MM.1S (cell line): ENCODE measurements at regions not wholly inside any gene's neighbourhood (a gene's known extent, or its start where the extent isn't known, plus 50 kb on each side); places are given as distances from the start of the nearest gene placed in this dataset.

Source experiments
- DNase-seq: peaks from one replicate; pipeline ENCODE4 v3.0.0-alpha.2; 2015
- H2AFZ ChIP-seq: fragments of 300-600 bp; sonication (generic); 2 replicates; pipeline ENCODE4 v1.6.0; 2016; ENCODE audit warnings: antibody characterized with exemption, low read length
- H3F3A ChIP-seq: fragments of 300-600 bp; sonication (generic); 2 replicates; pipeline ENCODE4 v1.6.1; 2016; ENCODE audit warnings: mild to moderate bottlenecking, antibody characterized with exemption, low read length, moderate library complexity, mixed read lengths; ENCODE audit not compliant: insufficient read depth
- H3K27ac ChIP-seq: fragments of 300-600 bp; sonication (generic); 2 replicates; pipeline ENCODE4 v1.5.1; 2016; ENCODE audit warnings: mild to moderate bottlenecking, low read length
- H3K27me3 ChIP-seq: fragments of 300-600 bp; sonication (generic); replicated peaks from 2 replicates; pipeline ENCODE4 v1.6.0; 2016; ENCODE audit warnings: low read length; ENCODE audit not compliant: insufficient read depth
- H3K36me3 ChIP-seq: fragments of 300-600 bp; sonication (generic); replicated peaks from 2 replicates; pipeline ENCODE4 v1.6.1; 2016; ENCODE audit warnings: mild to moderate bottlenecking, low read length, mixed read lengths; ENCODE audit not compliant: insufficient read depth
- H3K4me1 ChIP-seq: fragments of 300-600 bp; sonication (generic); 2 replicates; pipeline ENCODE4 v1.6.1; 2016; ENCODE audit warnings: low read length, mixed read lengths
- H3K4me2 ChIP-seq: fragments of 300-600 bp; sonication (generic); 2 replicates; pipeline ENCODE4 v1.6.0; 2016; ENCODE audit warnings: low read depth, low read length
- H3K4me3 ChIP-seq: fragments of 300-600 bp; sonication (generic); 2 replicates; pipeline ENCODE4 v1.5.1; 2016; ENCODE audit warnings: low read length, mixed read lengths
- H3K79me2 ChIP-seq: fragments of 300-600 bp; sonication (generic); 2 replicates; pipeline ENCODE4 v1.6.1; 2016; ENCODE audit warnings: mixed run types, low read length, mixed read lengths
- H3K9ac ChIP-seq: fragments of 300-600 bp; sonication (generic); 2 replicates; pipeline ENCODE4 v1.6.1; 2016; ENCODE audit warnings: low read length, mixed read lengths
- H3K9me2 ChIP-seq: fragments of 300-600 bp; sonication (generic); replicated peaks from 2 replicates; pipeline ENCODE4 v1.6.1; 2016; ENCODE audit warnings: mild to moderate bottlenecking, low read length, mixed read lengths; ENCODE audit not compliant: insufficient read depth
- H3K9me3 ChIP-seq: fragments of 300-600 bp; sonication (generic); replicated peaks from 2 replicates; pipeline ENCODE4 v1.6.1; 2016; ENCODE audit warnings: mild to moderate bottlenecking, low read length, mixed read lengths; ENCODE audit not compliant: insufficient read depth
- H4K20me1 ChIP-seq: fragments of 300-600 bp; sonication (generic); 2 replicates; pipeline ENCODE4 v1.6.1; 2016; ENCODE audit warnings: mild to moderate bottlenecking, low read length, moderate library complexity, mixed read lengths; ENCODE audit not compliant: insufficient read depth
- EZH2 ChIP-seq: fragments of 300-600 bp; sonication (generic); optimal IDR thresholded peaks from 2 replicates; pipeline ENCODE3; 2017; ENCODE audit warnings: low read depth, mild to moderate bottlenecking, antibody characterized with exemption, low read length, mixed read lengths
- EZH2phosphoT487 ChIP-seq: fragments of 300-600 bp; sonication (generic); IDR thresholded peaks from 2 replicates; pipeline ENCODE4 v1.6.1; 2018; ENCODE audit warnings: antibody characterized with exemption, low read length
- TF ChIP-seq, protein P1 (sequence below): fragments of 300-600 bp; sonication (generic); IDR thresholded peaks from 2 replicates; pipeline ENCODE4 v1.5.1; 2016; ENCODE audit warnings: antibody characterized with exemption, low read length, mixed read lengths

DNA sequence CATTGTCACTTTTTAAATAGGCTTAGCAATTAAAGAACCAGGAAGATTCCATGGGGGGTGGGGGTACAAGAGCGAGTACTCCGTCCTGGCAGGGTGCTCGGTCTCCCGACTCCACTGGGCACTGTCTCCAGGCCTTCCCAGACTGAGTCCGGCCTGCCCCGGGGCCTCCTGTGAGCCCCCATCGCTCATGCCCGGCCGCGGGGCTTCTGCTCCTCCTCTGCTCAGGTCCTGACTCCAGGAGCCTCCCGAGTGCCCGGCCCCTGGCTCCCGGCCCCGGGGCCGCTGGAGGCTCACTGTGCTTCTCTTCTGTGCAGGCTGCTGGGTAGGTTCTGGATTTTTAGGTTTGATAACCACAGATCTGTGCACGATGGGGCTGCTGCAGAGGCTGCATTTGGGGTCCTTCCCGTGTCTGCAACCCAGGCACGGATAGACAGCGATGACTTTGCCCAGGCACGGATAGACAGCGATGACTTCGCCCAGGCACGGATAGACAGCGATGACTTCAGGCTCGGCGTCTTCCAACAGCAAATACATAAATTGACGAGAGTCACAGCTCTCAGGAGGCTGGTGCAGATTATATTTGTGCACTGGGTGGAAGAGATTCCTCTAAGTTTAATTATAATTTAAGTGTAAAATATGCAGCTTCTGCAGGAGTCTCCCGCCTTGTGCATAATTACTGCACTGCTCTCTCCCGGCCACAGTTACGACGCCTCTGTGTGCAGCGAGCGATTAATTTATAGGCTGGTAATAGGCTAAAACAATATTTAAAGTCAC, 74.8 kb upstream of the RXRA start:
- no peaks in the 10 kb centered on the region for H3K36me3 ChIP-seq
- no peak for TF ChIP-seq EZH2
- TF ChIP-seq EZH2phosphoT487: no peak
- TF ChIP-seq, protein P1, sequence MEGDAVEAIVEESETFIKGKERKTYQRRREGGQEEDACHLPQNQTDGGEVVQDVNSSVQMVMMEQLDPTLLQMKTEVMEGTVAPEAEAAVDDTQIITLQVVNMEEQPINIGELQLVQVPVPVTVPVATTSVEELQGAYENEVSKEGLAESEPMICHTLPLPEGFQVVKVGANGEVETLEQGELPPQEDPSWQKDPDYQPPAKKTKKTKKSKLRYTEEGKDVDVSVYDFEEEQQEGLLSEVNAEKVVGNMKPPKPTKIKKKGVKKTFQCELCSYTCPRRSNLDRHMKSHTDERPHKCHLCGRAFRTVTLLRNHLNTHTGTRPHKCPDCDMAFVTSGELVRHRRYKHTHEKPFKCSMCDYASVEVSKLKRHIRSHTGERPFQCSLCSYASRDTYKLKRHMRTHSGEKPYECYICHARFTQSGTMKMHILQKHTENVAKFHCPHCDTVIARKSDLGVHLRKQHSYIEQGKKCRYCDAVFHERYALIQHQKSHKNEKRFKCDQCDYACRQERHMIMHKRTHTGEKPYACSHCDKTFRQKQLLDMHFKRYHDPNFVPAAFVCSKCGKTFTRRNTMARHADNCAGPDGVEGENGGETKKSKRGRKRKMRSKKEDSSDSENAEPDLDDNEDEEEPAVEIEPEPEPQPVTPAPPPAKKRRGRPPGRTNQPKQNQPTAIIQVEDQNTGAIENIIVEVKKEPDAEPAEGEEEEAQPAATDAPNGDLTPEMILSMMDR: no peak
- H2AFZ ChIP-seq: no peak overlapping the region
- peaks cover 69% of the 10 kb centered on the region for H3K27me3 ChIP-seq
- H3K9me3 ChIP-seq: no peaks in the 10 kb centered on the region
- H3K4me1 ChIP-seq: no peaks in the 10 kb centered on the region
- H3F3A ChIP-seq: no peaks in the 10 kb centered on the region
- no peak for DNase-seq
- no peaks in the 10 kb centered on the region for H4K20me1 ChIP-seq
- H3K4me3 ChIP-seq: no peak overlapping the region
- no peak overlapping the region for H3K9ac ChIP-seq
- no peak overlapping the region for H3K27ac ChIP-seq
- H3K9me2 ChIP-seq: no peaks in the 10 kb centered on the region
- no peak overlapping the region for H3K4me2 ChIP-seq
- H3K79me2 ChIP-seq: no peaks in the 10 kb centered on the region

DNA sequence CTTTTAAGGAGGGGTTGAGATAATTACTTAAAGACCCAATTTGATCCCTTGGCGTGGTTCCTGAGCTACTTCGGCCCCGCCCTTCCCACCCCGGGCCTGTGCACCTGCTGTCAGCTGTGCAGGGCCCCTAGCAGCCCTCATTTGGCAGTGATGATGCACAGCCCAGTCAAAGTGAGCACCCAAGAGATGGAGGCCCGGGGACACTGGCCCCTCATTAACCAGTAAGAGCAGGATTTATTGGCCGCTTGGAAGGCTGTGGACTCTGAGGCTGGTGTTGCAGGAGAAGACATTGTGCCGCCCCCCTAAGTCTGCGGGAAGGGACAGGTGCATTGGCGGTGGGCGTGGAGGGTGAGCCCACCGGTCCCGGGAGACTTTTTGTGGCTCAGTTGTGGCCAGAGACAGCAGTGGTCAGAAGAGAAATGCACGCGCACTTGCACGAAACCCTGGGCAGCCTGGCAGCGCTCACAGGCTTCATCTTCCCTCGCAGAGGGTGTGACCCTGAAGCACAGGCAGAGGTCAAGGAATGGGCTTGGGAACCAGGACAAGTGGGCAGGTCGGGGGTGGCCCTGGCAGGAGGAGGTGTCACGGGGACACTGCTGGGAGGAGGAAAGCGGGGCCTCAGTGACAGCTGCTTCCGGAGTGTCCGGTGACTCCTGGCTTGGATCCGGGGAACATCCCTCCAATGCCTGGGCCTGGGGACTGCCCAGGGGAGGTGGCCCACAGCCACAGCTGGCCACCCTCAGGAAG, 74.0 kb upstream of the RXRA start:
- peaks cover 73% of the 10 kb centered on the region for H3K27me3 ChIP-seq
- DNase-seq: no peak
- H2AFZ ChIP-seq: no peak overlapping the region
- TF ChIP-seq, protein P1: no peak
- TF ChIP-seq EZH2: no peak
- TF ChIP-seq EZH2phosphoT487: no peak
- no peak overlapping the region for H3K27ac ChIP-seq
- no peaks in the 10 kb centered on the region for H3K79me2 ChIP-seq
- no peak overlapping the region for H3K4me3 ChIP-seq
- no peaks in the 10 kb centered on the region for H3K9me3 ChIP-seq
- no peaks in the 10 kb centered on the region for H3K4me1 ChIP-seq
- H4K20me1 ChIP-seq: no peaks in the 10 kb centered on the region
- no peaks in the 10 kb centered on the region for H3F3A ChIP-seq
- H3K36me3 ChIP-seq: no peaks in the 10 kb centered on the region
- H3K9me2 ChIP-seq: no peaks in the 10 kb centered on the region
- no peak overlapping the region for H3K9ac ChIP-seq
- no peak overlapping the region for H3K4me2 ChIP-seq

DNA sequence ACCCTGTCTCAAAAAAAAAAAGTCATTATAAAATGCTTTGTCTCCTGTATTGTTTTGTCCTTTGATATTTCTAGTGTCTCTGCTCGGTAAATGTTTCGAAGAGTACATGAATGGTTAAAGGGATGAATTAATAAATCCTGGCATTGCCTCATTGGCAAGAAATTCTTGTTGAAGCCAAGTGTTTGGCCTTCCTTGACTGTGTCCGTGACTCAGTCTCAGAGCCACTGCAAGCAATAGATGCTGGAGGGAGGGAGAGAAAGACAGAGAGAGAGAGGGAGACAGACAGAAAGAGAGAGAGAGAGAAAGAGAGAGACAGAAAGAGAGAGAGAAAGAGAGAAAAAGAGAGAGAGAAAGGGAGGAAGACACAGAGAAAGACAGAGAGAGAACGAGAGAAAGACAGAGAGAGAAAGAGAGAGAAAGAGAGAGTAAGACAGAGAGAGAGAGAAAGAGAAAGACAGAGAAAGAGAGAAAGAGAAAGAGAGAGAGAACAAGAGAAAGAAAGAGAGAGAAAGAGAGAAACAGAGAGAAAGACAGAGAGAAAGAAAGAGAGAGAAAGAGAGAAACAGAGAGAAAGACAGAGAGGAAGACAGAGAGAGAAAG, 72.5 kb upstream of the RXRA start:
- H3K4me2 ChIP-seq: no peak overlapping the region
- H3K9me3 ChIP-seq: no peaks in the 10 kb centered on the region
- H2AFZ ChIP-seq: no peak overlapping the region
- no peaks in the 10 kb centered on the region for H3K4me1 ChIP-seq
- H4K20me1 ChIP-seq: no peaks in the 10 kb centered on the region
- no peaks in the 10 kb centered on the region for H3K79me2 ChIP-seq
- H3K27me3 ChIP-seq: peaks cover 79% of the 10 kb centered on the region
- TF ChIP-seq, protein P1: no peak
- TF ChIP-seq EZH2phosphoT487: no peak
- no peak for TF ChIP-seq EZH2
- H3K4me3 ChIP-seq: no peak overlapping the region
- no peaks in the 10 kb centered on the region for H3F3A ChIP-seq
- DNase-seq: no peak
- H3K36me3 ChIP-seq: no peaks in the 10 kb centered on the region
- no peaks in the 10 kb centered on the region for H3K9me2 ChIP-seq
- no peak overlapping the region for H3K9ac ChIP-seq
- H3K27ac ChIP-seq: no peak overlapping the region
